ENCODE measurements at regions not wholly inside any gene's neighbourhood (a gene's known extent, or its start where the extent isn't known, plus 50 kb on each side); places are given as distances from the start of the nearest gene placed in this dataset.

GRCh38 chr13:84296401-84296800 is 414.1 kb upstream of the SLITRK1 start:
- no peak for TF ChIP-seq POLR2A (IDR thresholded peaks at IDR 0.05)
- TF ChIP-seq CTCF (IDR thresholded peaks at IDR 0.05) = no peak
- no peak overlapping the region for H3K27ac ChIP-seq
- no peak for DNase-seq
- no peaks in the 10 kb centered on the region for H3K4me1 ChIP-seq
- no peaks in the 10 kb centered on the region for H3K27me3 ChIP-seq
- no peaks in the 10 kb centered on the region for H3K36me3 ChIP-seq
- intact Hi-C loops (cut with DNase I) = no loop called here
- no peak overlapping the region for H3K4me3 ChIP-seq (replicated peaks in 1 of 3)
- H3K9me3 ChIP-seq = no peaks in the 10 kb centered on the region
- WGBS, 2 donors = 66 to 78% methylated on average over 2 of the region's 2 CpGs

GRCh38 chr13:84294576-84294975 is 412.3 kb upstream of the SLITRK1 start:
- intact Hi-C loops (cut with DNase I) = no loop called here
- 76 to 89% methylated on average over 3 of the region's 3 CpGs for WGBS, 2 donors
- Histone ChIP-seq H3K9me3 (no peaks in the 10 kb centered on the region), H3K4me3 (replicated peaks in 1 of 3) (no peak overlapping the region), H3K4me1 (no peaks in the 10 kb centered on the region), H3K27me3 (no peaks in the 10 kb centered on the region), H3K27ac (no peak overlapping the region), H3K36me3 (no peaks in the 10 kb centered on the region)
- TF ChIP-seq CTCF (IDR thresholded peaks at IDR 0.05) (no peak), POLR2A (IDR thresholded peaks at IDR 0.05) (no peak)
- no peak for DNase-seq

- Histone ChIP-seq H3K4me1 (no peaks in the 10 kb centered on the region), H3K36me3 (no peaks in the 10 kb centered on the region), H3K4me3 (replicated peaks in 1 of 3) (no peak overlapping the region), H3K27ac (no peak overlapping the region), H3K27me3 (no peaks in the 10 kb centered on the region), H3K9me3 (no peaks in the 10 kb centered on the region)
- 65 to 68% methylated on average over 4 of the region's 4 CpGs for WGBS, 2 donors
- DNase-seq = no peak
- intact Hi-C loops (cut with DNase I) = no loop called here
- no peak for TF ChIP-seq POLR2A (IDR thresholded peaks at IDR 0.05)
- no peak for TF ChIP-seq CTCF (IDR thresholded peaks at IDR 0.05)
These were observed 408.1 kb upstream of the SLITRK1 start for GRCh38 chr13:84290386-84290785.

- Histone ChIP-seq H3K27ac (no peak overlapping the region), H3K36me3 (no peaks in the 10 kb centered on the region), H3K9me3 (no peaks in the 10 kb centered on the region), H3K4me1 (no peaks in the 10 kb centered on the region), H3K27me3 (no peaks in the 10 kb centered on the region), H3K4me3 (replicated peaks in 1 of 3) (no peak overlapping the region)
- 97% methylated on average over 2 of the region's 2 CpGs for WGBS, 2 donors
- no peak for TF ChIP-seq POLR2A (IDR thresholded peaks at IDR 0.05)
- TF ChIP-seq CTCF (IDR thresholded peaks at IDR 0.05) = no peak
- intact Hi-C loops (cut with DNase I) = no loop called here
- DNase-seq = no peak
These were observed 396.9 kb upstream of the SLITRK1 start for GRCh38 chr13:84279166-84279565.

- no peak overlapping the region for H3K4me3 ChIP-seq (replicated peaks in 1 of 3)
- H3K27me3 ChIP-seq = no peaks in the 10 kb centered on the region
- intact Hi-C loops (cut with DNase I) = no loop called here
- no peak for DNase-seq
- no peaks in the 10 kb centered on the region for H3K4me1 ChIP-seq
- H3K9me3 ChIP-seq = no peaks in the 10 kb centered on the region
- WGBS, 2 donors = 91% methylated on average over 6 of the region's 6 CpGs
- no peak for TF ChIP-seq CTCF (IDR thresholded peaks at IDR 0.05)
- no peak for TF ChIP-seq POLR2A (IDR thresholded peaks at IDR 0.05)
- H3K27ac ChIP-seq = no peak overlapping the region
- no peaks in the 10 kb centered on the region for H3K36me3 ChIP-seq
These were observed 390.7 kb upstream of the SLITRK1 start for GRCh38 chr13:84272877-84273562.
